Uterus (tissue), 3 donors: ENCODE measurements at regions not wholly inside any gene's neighbourhood (a gene's known extent, or its start where the extent isn't known, plus 50 kb on each side); places are given as distances from the start of the nearest gene placed in this dataset.
"Not testable (repeated sequence)": the region's sequence is repeated elsewhere in the genome, so short reads cannot be mapped to it uniquely, and the experiment has no call there.

ENCODE experiments used
- DNase-seq, 2 donors: peaks; one replicate each; pipeline ENCODE4 v3.0.0-alpha.2; 2019 to 2020
- H3K27ac ChIP-seq, 2 donors: fragments of 200-600 bp; sonication (generic); 1 replicate in 1 of 2; 2 replicates in 1 of 2; pipeline ENCODE4 v1.5.1; 2016 to 2018
- H3K27me3 ChIP-seq, 2 donors: fragments of 200-600 bp; sonication (generic); one replicate each; pipeline ENCODE4 v1.5.1; 2018 to 2019; ENCODE audit warnings: control low read depth in 1 of 2
- H3K36me3 ChIP-seq, 2 donors: fragments of 200-600 bp; sonication (generic); one replicate each; pipeline ENCODE4 v1.5.1; 2019; ENCODE audit warnings: control low read depth in 1 of 2
- H3K4me1 ChIP-seq, 2 donors: fragments of 200-600 bp; sonication (generic); one replicate each; pipeline ENCODE4 v1.5.1; 2018 to 2019; ENCODE audit warnings: control low read depth in 1 of 2
- H3K4me3 ChIP-seq, 2 donors: fragments of 200-600 bp; sonication (generic); 1 replicate in 1 of 2; 2 replicates in 1 of 2; pipeline ENCODE4 v1.5.1; 2018 to 2019; ENCODE audit warnings: mild to moderate bottlenecking in 1 of 2
- H3K9me3 ChIP-seq, 2 donors: fragments of 200-600 bp; sonication (generic); one replicate each; pipeline ENCODE4 v1.5.1; 2019; ENCODE audit warnings: control low read depth in 1 of 2
- CTCF ChIP-seq, 4 experiments: fragments of 200-600 bp in 2 of 4; fragments of 450-650 bp in 2 of 4; sonication (generic) in 2 of 4; IDR thresholded peaks; one replicate each; pipeline ENCODE4 v1.5.1; 2016 to 2019; ENCODE audit warnings: antibody characterized with exemption in 4 of 4, mild to moderate bottlenecking in 2 of 4, moderate library complexity in 1 of 4
- POLR2A ChIP-seq, 2 donors: fragments of 450-650 bp; IDR thresholded peaks; one replicate each; pipeline ENCODE4 v1.6.1; 2016; ENCODE audit warnings: antibody characterized with exemption in 2 of 2, mild to moderate bottlenecking in 1 of 2, moderate library complexity in 1 of 2
- intact Hi-C: fragments of 100-400 bp; cut with DNase I; formaldehyde crosslinking; loops from one replicate; pipeline ENCODE4 v1.15.1; 2023; ENCODE audit warnings: low total_unique reads
- donor health status: DM: yes; HTN: yes; CAD: no.

DNA sequence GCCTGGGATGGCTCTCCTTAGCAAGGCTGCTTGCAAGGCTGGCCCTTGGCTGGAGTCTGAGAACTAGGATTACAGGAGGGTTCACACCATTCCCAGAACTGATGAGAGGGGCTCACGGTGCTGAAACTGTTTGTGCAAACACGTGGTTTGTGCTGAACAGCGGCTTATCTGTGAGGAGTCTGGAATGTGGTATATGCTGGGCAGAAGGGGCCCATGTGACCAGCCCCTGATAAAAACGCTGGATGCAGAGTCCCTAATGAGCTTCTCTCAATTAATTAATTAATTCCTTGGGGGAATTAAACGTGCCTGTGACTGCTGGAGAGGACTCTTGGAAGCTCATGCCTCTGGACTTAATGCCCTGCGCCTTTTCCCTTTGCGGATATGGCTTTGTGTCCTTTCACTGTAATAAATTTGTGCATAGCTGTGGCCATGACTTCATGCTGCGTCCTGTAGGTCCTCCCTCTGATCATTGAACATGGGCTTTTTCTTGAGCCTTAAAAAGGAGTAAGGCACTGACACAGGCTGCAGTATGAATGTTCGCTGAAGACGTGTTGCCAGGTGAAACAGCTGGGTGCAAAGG lies 109.7 kb downstream of the CDRT15L2 start:
- intact Hi-C loops, H3K36me3 ChIP-seq, DNase-seq, H3K27me3 ChIP-seq, H3K4me1 ChIP-seq, H3K4me3 ChIP-seq, H3K9me3 ChIP-seq, H3K27ac ChIP-seq: not testable (repeated sequence)

DNA sequence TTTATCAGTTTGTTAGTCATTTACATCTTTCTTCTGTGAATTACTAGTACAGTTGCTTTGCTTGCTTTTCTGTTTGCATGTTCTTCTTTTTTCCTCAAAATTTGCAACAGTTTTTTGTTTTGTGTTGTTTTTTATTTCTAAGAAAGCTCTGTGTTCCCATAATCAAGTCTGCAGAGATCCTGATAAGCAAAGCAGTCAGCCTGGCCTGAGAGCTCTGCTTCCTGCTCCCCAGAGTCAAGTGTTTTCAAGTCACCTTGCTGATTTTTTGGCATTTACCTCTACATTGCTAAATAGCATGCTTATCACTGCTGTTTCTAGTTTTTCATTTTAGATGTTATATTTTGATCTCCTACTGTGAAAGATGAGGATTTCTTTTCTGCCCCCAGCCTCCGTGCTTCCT lies 113.2 kb downstream of the CDRT15L2 start:
- intact Hi-C loops, DNase-seq: not testable (repeated sequence)

GRCh38 chr17:20695871-20696270 lies 116.3 kb downstream of the CDRT15L2 start:
- DNase-seq, H3K9me3 ChIP-seq, H3K36me3 ChIP-seq, H3K4me3 ChIP-seq, intact Hi-C loops, H3K27me3 ChIP-seq, H3K27ac ChIP-seq, H3K4me1 ChIP-seq: not testable (repeated sequence)

More for the DNA sequence above, 113.2 kb downstream of the CDRT15L2 start:
- H3K4me3 ChIP-seq, H3K36me3 ChIP-seq, H3K27ac ChIP-seq, H3K27me3 ChIP-seq, H3K9me3 ChIP-seq, H3K4me1 ChIP-seq: not testable (repeated sequence)

GRCh38 chr17:20698463-20699206 lies 119.1 kb downstream of the CDRT15L2 start:
- H3K27me3 ChIP-seq, H3K36me3 ChIP-seq, DNase-seq, H3K9me3 ChIP-seq, H3K27ac ChIP-seq, H3K4me3 ChIP-seq, intact Hi-C loops, H3K4me1 ChIP-seq: not testable (repeated sequence)

DNA sequence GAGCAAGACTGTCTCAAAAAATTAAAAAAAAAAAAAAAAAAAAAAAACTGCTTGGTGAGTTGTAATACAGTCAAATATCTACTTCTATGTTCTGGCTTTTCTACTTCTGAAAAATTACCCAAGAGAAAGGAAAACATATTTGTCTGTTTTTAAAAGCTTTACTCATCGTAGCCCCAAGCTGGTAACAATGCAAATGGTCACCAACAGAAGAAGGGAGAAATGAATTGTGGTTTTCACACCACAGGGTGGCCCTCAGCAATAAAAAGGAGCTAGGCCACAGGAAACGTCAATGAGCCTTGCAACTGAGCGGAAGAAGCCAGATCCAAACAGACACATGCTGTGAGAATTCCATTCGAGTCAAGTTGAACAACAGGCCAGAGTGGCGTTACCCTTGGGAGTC lies 121.0 kb downstream of the CDRT15L2 start:
- DNase-seq, H3K9me3 ChIP-seq, H3K36me3 ChIP-seq, H3K27ac ChIP-seq, H3K4me3 ChIP-seq, H3K27me3 ChIP-seq, H3K4me1 ChIP-seq, intact Hi-C loops: not testable (repeated sequence)

DNA sequence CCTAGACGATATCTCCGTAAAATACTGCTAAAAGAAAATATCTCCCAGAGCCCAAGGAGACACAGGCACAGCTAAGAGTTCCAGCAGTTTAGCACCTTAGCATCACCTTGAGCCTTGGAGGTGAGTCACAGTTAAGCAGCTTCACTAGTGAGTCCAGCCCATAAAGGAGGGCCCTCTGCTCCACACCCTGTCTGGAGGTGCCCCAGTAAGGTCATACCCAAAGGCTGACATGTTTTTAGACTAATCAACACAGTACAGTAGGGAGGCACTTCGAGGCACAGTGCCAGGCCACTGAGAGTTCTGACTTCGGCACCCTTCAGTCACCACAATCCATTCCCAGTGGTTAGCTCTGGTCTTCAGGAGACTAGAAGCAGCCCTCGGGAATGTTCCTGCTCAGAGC lies 121.8 kb downstream of the CDRT15L2 start:
- intact Hi-C loops, H3K27ac ChIP-seq, H3K9me3 ChIP-seq, H3K27me3 ChIP-seq, DNase-seq, H3K4me1 ChIP-seq, H3K36me3 ChIP-seq, H3K4me3 ChIP-seq: not testable (repeated sequence)

GRCh38 chr17:20702692-20703091 lies 123.2 kb downstream of the CDRT15L2 start:
- Histone ChIP-seq H3K4me1 (no peaks in the 10 kb centered on the region), H3K9me3 (no peaks in the 10 kb centered on the region), H3K4me3 (no peak overlapping the region), H3K36me3 (no peaks in the 10 kb centered on the region), H3K27me3 (no peaks in the 10 kb centered on the region), H3K27ac (no peak overlapping the region)
- intact Hi-C loops = no loop called here
- DNase-seq = no peak
- TF ChIP-seq CTCF (IDR thresholded peaks at IDR 0.05) (no peak), POLR2A (IDR thresholded peaks at IDR 0.05) (no peak)

DNA sequence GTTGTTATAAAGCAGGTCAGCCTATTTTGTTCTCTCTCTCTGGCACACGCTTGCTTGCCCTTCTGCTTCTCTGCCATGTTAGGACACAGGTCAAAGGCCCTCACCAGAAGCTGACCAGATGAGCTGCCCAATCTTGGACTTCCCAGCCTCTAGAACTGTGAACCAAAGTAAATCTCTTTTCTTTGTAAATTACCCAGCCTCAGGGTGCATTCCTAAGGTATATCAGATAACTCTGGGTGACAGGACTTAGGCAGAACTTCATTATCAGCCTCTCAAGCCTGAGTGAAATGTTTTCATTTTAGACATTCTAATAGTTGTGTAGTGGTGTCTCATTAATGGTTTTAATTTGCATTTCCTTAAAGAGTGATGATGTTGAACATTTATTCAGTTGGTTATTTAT lies 124.3 kb downstream of the CDRT15L2 start:
- H3K4me1 ChIP-seq = no peaks in the 10 kb centered on the region
- H3K9me3 ChIP-seq = no peaks in the 10 kb centered on the region
- no peak overlapping the region for H3K4me3 ChIP-seq
- no peaks in the 10 kb centered on the region for H3K27me3 ChIP-seq
- H3K27ac ChIP-seq = no peak overlapping the region
- intact Hi-C loops = no loop called here
- H3K36me3 ChIP-seq = no peaks in the 10 kb centered on the region
- no peak for DNase-seq
- TF ChIP-seq CTCF (IDR thresholded peaks at IDR 0.05) = no peak
- TF ChIP-seq POLR2A (IDR thresholded peaks at IDR 0.05) = no peak

DNA sequence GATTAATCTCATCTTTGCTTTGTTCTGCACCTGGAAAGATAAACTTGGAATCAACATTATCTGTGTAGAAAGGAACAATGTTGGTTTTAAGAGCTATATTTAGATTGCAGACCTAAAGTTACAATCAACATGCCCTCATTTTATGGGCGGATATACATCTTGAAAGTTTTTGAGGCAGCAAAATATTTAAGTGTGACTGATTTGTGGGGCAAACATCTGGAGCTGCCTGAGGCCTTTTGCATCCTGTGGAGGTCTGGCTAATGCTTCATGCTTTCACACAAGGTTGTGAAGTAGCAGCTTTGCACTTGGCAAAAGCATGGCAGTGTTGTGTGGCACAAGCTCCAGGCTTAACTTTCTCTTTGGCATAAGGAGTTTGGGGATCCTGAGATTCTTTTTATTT lies 125.7 kb downstream of the CDRT15L2 start:
- H3K9me3 ChIP-seq, H3K4me3 ChIP-seq, intact Hi-C loops, H3K36me3 ChIP-seq, H3K27me3 ChIP-seq, H3K27ac ChIP-seq, H3K4me1 ChIP-seq, DNase-seq: not testable (repeated sequence)
